Stimulated activated CD8-positive, alpha-beta memory T cell treated with anti-CD3 and anti-CD28 coated beads, Interleukin-4, amount 100 ng/mL, for 1 hour (primary cell): ENCODE measurements at regions not wholly inside any gene's neighbourhood (a gene's known extent, or its start where the extent isn't known, plus 50 kb on each side); places are given as distances from the start of the nearest gene placed in this dataset.
"Not testable (repeated sequence)": the region's sequence is repeated elsewhere in the genome, so short reads cannot be mapped to it uniquely, and the experiment has no call there.

Source experiments
- DNase-seq, 2 donors: peaks; one replicate each; pipeline ENCODE4 v3.0.0-alpha.2; 2020; ENCODE audit warnings: low read depth in 2 of 2, low spot score in 1 of 2

- no peak for DNase-seq
Measured at GRCh38 chr21:15651172-15651571, 78.6 kb upstream of the USP25 start.

DNA sequence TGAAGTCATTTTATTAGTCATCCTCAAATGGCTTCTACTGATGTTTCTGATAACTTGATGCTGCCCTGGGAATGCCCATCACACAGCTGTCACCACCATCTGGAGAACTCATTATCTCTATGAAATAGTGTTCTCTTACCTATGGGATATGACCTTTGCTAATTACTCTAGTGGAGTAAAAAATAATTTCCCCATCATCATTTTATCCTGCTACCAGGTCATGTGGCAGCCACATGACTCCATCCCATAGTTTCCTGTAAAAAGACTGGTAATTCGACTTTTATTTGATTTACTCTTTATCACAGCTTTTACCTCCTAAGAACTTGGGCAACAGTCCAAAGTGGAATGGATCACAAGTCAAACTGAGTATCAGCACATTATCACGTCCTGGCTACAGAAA, 76.1 kb upstream of the USP25 start:
- no peak for DNase-seq

DNA sequence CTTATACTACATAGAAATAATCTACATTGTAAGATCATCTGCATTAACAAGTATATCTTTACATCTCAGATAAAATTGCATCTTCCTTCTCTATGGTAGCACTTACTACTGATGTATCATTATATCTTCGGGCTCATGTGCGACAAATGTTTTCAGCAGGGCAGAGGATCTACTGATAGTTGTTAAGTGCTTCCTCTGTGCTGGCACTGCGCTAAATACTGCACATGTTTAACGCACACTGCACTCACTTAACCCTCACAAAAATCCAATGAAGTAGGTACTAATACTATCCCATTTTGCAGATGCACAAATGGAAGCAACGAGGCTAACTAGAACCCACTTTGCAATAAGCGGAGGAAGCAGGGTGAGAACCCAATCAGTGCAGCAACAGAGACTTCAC, 75.6 kb upstream of the USP25 start:
- no peak for DNase-seq

- DNase-seq, result no peak
Measured at GRCh38 chr21:15659753-15660422, 69.9 kb upstream of the USP25 start.

DNA sequence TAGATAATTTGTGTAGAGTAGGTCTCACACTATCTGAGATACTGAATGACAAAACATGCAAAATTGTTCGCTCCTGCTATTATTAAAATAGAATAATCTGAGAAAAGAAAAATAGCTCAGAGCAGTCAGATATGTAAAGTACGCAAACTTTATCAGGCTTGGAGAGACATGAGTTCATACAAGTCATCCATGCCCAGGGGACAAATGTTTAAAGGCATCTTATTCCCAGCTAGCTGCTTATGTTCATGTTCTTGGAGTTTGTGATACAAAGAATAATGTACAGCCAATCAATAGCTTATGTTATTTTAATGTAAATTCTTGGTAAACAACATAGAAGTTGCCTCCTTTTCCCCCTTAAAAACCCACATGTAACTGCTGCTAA, 69.4 kb upstream of the USP25 start:
- no peak for DNase-seq

DNA sequence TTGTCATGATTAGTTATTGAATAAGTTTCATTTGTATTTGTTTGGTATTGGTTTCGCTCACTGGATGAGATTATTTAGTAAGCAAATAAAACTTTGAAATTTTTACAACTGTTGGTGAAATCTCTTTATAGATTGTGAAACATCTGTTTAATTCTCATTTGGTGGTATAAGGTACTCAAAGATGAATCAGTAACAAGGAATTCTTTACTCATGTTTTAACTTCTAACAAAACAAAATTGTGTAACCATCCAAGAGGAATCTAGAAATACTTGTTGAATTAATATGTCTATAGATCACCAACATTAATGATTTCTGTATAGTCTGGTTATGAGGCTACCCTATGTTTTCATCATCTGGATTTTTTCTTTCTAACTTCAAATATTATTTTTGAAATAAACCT, 62.8 kb upstream of the USP25 start:
- DNase-seq, result no peak

DNA sequence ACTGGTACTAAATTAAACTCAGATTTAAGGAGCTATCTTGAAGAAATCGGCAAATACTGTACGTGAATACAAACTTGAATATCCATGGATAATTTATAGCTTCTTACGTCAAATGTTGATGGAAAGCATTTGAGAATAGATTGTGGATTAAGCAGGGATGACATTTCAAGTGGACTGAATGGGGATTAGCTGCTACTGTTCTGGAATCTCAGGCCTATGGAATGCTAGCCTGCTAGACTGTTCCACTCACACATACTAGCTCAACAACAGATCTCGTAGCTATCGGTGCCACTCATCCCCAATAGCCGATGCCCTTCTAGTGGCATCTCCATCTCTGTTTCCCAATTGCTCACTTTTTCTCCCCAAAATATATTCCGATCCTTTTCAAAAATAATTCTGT, 62.0 kb upstream of the USP25 start:
- DNase-seq, result no peak

GRCh38 chr21:15669247-15669646, 60.5 kb upstream of the USP25 start:
- DNase-seq, result no peak

DNA sequence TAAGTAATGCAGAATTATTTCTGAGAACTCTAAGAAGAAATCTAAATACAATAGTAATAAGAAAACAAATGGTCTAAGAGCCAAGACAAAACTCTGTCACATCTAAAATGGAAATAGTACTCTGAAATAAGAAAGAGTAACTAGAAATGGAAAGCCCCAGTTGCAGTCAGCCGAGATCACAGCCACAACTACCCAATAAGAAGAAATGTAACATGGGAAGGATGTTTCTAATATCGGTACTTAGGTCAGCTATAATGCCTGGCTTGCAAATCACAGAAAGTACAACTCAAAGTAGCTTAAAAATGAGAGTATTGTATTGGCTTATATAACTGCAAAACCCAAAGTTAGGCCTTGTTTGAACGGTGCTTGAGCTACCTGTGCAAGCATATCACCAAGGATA, 58.6 kb upstream of the USP25 start:
- DNase-seq, result no peak

DNA sequence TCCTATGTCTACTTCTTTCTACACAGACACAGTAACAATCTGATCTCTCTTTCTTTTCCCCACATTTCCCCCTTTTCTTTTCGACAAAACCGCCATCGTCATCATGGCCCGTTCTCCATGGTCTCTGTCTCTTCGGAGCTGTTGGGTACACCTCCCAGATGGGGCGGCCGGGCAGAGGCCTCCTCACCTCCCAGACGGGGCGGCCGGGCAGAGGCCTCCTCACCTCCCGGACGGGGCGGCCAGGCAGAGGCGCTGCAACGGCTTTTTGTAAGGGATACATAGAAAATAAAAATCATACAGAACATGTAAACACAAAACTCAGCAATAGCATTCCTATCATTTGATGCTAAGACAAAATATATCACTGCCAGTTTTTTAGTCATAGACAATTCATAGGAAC, 57.2 kb upstream of the USP25 start:
- DNase-seq, result not testable (repeated sequence)

DNA sequence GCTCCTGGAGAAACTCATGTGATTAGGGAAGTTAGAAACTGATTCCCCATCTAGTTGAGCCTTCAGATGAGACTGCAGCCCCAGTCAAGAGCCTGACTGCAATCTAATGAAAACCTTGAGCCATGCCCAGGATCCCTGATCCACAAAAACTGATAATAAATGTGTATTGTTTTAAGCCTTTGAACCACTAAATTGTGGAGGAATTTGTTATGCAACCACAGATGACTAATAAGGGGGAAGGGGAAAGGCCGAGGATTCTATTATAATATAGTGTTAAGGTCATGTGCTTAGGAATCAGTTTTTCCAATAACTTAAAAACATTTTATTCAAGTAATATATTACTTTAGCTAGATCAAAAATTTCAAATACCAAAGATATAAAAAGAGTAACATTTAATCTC, 52.8 kb upstream of the USP25 start:
- DNase-seq, result no peak

DNA sequence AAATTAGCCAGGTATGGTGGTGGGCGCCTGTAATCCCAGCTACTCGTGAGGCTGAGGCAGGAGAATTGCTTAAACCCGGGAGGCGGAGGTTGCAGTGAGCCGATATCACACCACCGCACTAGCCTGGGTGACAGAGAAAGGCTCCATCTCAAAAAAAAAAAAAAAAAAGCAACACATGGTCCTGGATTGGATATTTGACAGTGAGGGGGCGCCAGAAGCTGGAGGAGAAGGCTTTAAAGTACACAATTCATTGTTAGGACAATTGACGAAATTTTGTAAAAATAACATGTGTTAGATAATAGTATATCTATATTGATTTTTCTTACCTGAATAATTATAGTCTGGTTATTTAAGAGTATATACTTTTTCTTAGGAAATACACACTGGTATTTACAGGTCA, 50.2 kb upstream of the USP25 start:
- DNase-seq, result no peak
